HPDE6-E6E7 (cell line): ENCODE measurements at regions not wholly inside any gene's neighbourhood (a gene's known extent, or its start where the extent isn't known, plus 50 kb on each side); places are given as distances from the start of the nearest gene placed in this dataset.
"Not testable (repeated sequence)": the region's sequence is repeated elsewhere in the genome, so short reads cannot be mapped to it uniquely, and the experiment has no call there.

Experiments
- DNase-seq: peaks from one replicate; pipeline ENCODE4 v3.0.0; 2011; ENCODE audit warnings: missing footprints; ENCODE audit errors: extremely low spot score

GRCh38 chr4:123674762-123675465 is 278.3 kb downstream of the SPRY1 start:
- no peak for DNase-seq

GRCh38 chr4:123675567-123675966 is 279.0 kb downstream of the SPRY1 start:
- no peak for DNase-seq

- DNase-seq = no peak
Measured at GRCh38 chr4:123676071-123676889, 279.7 kb downstream of the SPRY1 start.

GRCh38 chr4:123676890-123677229 is 280.3 kb downstream of the SPRY1 start:
- DNase-seq = no peak

GRCh38 chr4:123682931-123683330 is 286.3 kb downstream of the SPRY1 start:
- no peak for DNase-seq

- DNase-seq = not testable (repeated sequence)
Measured at GRCh38 chr4:123684937-123685336, 288.3 kb downstream of the SPRY1 start.

- not testable (repeated sequence) for DNase-seq
Measured at GRCh38 chr4:123695531-123695930, 298.9 kb downstream of the SPRY1 start.

GRCh38 chr4:123696687-123697086 is 300.1 kb downstream of the SPRY1 start:
- DNase-seq = no peak

- DNase-seq = no peak
Measured at GRCh38 chr4:123698556-123698955, 302.0 kb downstream of the SPRY1 start.

GRCh38 chr4:123699880-123700771 is 303.5 kb downstream of the SPRY1 start:
- no peak for DNase-seq

GRCh38 chr4:123701131-123701575 is 304.6 kb downstream of the SPRY1 start:
- DNase-seq = no peak

GRCh38 chr4:123705419-123705818 is 308.8 kb downstream of the SPRY1 start:
- no peak for DNase-seq

- no peak for DNase-seq
Measured at GRCh38 chr4:123706973-123707372, 310.4 kb downstream of the SPRY1 start.

- no peak for DNase-seq
Measured at GRCh38 chr4:123708902-123709301, 312.3 kb downstream of the SPRY1 start.

- DNase-seq = no peak
Measured at GRCh38 chr4:123709336-123709735, 312.7 kb downstream of the SPRY1 start.

GRCh38 chr4:123731035-123731434 is 334.4 kb downstream of the SPRY1 start:
- DNase-seq = no peak

- DNase-seq = no peak
Measured at GRCh38 chr4:123737156-123737555, 340.6 kb downstream of the SPRY1 start.

- no peak for DNase-seq
Measured at GRCh38 chr4:123739806-123740205, 343.2 kb downstream of the SPRY1 start.

GRCh38 chr4:123740236-123740635 is 343.6 kb downstream of the SPRY1 start:
- DNase-seq = no peak

- no peak for DNase-seq
Measured at GRCh38 chr4:123741906-123742305, 345.3 kb downstream of the SPRY1 start.

- DNase-seq = no peak
Measured at GRCh38 chr4:123743848-123744247, 347.3 kb downstream of the SPRY1 start.

GRCh38 chr4:123744664-123745290 is 348.2 kb downstream of the SPRY1 start:
- DNase-seq = no peak
